CD4-positive, alpha-beta T cell (primary cell): ENCODE measurements at regions not wholly inside any gene's neighbourhood (a gene's known extent, or its start where the extent isn't known, plus 50 kb on each side); places are given as distances from the start of the nearest gene placed in this dataset.

Source experiments
- ATAC-seq: fragments of 200-7000 bp; cut with Tn5 transposase; one replicate; pipeline ENCODE4 v1.10.0; 2022; ENCODE audit warnings: mild to moderate bottlenecking; ENCODE audit not compliant: poor library complexity
- CTCF ChIA-PET: fragments of 350-600 bp; sonication (Branson Sonifier 250); formaldehyde crosslinking; loops from one replicate; lab custom pipeline; 2021; ENCODE audit warnings: antibody characterized with exemption, inconsistent platforms; lab: Charles Lee
- POLR2A ChIA-PET: fragments of 350-600 bp; sonication (Branson Sonifier 250); formaldehyde crosslinking; loops from one replicate; lab custom pipeline; 2021; ENCODE audit warnings: antibody characterized with exemption, inconsistent platforms; lab: Charles Lee
- DNase-seq, 14 experiments: peaks; one replicate each; pipeline ENCODE4 v3.0.0-alpha.2; 2013 to 2020; ENCODE audit warnings: mixed read lengths in 2 of 14
- H3K27ac ChIP-seq, 2 donors: one replicate each; pipeline versions ENCODE4 v1.5.1 to v1.7.0; 2013; ENCODE audit warnings: low read length in 2 of 2, low read depth in 1 of 2, mild to moderate bottlenecking in 1 of 2
- H3K27me3 ChIP-seq, 2 experiments: 1 replicate in 1 of 2; 2 replicates in 1 of 2; pipeline versions ENCODE4 v1.6.1 to v1.7.0; 2013; ENCODE audit warnings: low read length in 2 of 2, control low read depth in 1 of 2, mild to moderate bottlenecking in 1 of 2, moderate library complexity in 1 of 2; ENCODE audit not compliant: insufficient read depth in 2 of 2, control insufficient read depth in 1 of 2
- H3K36me3 ChIP-seq: one replicate; pipeline ENCODE4 v1.6.1; 2013; ENCODE audit warnings: low read length, control low read depth; ENCODE audit not compliant: insufficient read depth
- H3K4me1 ChIP-seq: one replicate; pipeline ENCODE4 v1.6.1; 2013; ENCODE audit warnings: low read length, control low read depth; ENCODE audit not compliant: insufficient read depth
- H3K4me3 ChIP-seq: one replicate; pipeline ENCODE4 v1.5.1; 2013; ENCODE audit warnings: mild to moderate bottlenecking, low read length, moderate library complexity
- H3K9me3 ChIP-seq, 2 experiments: 1 replicate in 1 of 2; 2 replicates in 1 of 2; pipeline versions ENCODE4 v1.6.1 to v1.7.0; 2013; ENCODE audit warnings: low read length in 2 of 2, mild to moderate bottlenecking in 2 of 2, control low read depth in 1 of 2, moderate library complexity in 1 of 2; ENCODE audit not compliant: control insufficient read depth in 1 of 2, insufficient read depth in 1 of 2
- H3K27ac Mint-ChIP-seq: one replicate; pipeline ENCODE4 v1.8.0; 2020; ENCODE audit warnings: mixed read lengths
- H3K27me3 Mint-ChIP-seq: one replicate; pipeline ENCODE4 v1.8.0; 2021; ENCODE audit warnings: mixed read lengths
- H3K36me3 Mint-ChIP-seq: one replicate; pipeline ENCODE4 v1.8.0; 2021; ENCODE audit warnings: low read depth, mixed read lengths
- H3K4me1 Mint-ChIP-seq: one replicate; pipeline ENCODE4 v1.8.0; 2021; ENCODE audit warnings: low read depth, mixed read lengths
- H3K4me3 Mint-ChIP-seq: one replicate; pipeline ENCODE4 v1.8.0; 2020; ENCODE audit warnings: mild to moderate bottlenecking, mixed read lengths
- H3K9me3 Mint-ChIP-seq: one replicate; pipeline ENCODE4 v1.8.0; 2020; ENCODE audit warnings: mixed read lengths
- CTCF ChIP-seq: fragments of 200-600 bp; IDR thresholded peaks from one replicate; pipeline ENCODE4 v1.8.0; 2022; ENCODE audit warnings: antibody characterized with exemption, mild to moderate bottlenecking
- intact Hi-C, 2 experiments: fragments of 100-400 bp; cut with DNase I in 1 of 2; cut with micrococcal nuclease in 1 of 2; formaldehyde crosslinking; loops; one replicate each; pipeline versions ENCODE4 v1.15.1 to v1.9.0; 2023 to 2025; cut with DNase I, micrococcal nuclease

GRCh38 chr11:134501406-134502152 is 89.5 kb upstream of the B3GAT1 start:
- POLR2A ChIA-PET, result no interaction called here
- intact Hi-C loops, result no loop called here
- ATAC-seq, result no peak
- H3K4me3 ChIP-seq, result no peak overlapping the region
- CTCF ChIA-PET, result no interaction called here
- no peaks in the 10 kb centered on the region for H3K36me3 ChIP-seq
- TF ChIP-seq CTCF, result no peak
- H3K4me1 ChIP-seq, result no peaks in the 10 kb centered on the region
- H3K36me3 Mint-ChIP-seq, result no peaks in the 10 kb centered on the region
- H3K27me3 Mint-ChIP-seq, result peaks cover 43% of the 10 kb centered on the region
- no peak for DNase-seq
- H3K27ac ChIP-seq, result no peak overlapping the region
- H3K9me3 ChIP-seq, result peaks cover 0 to 13% of the 10 kb centered on the region in 2 experiments
- no peak overlapping the region for H3K4me3 Mint-ChIP-seq
- H3K27ac Mint-ChIP-seq, result no peak overlapping the region
- H3K27me3 ChIP-seq, result no peaks in the 10 kb centered on the region
- no peaks in the 10 kb centered on the region for H3K4me1 Mint-ChIP-seq
- H3K9me3 Mint-ChIP-seq, result peaks cover 2% of the 10 kb centered on the region

- no peaks in the 10 kb centered on the region for H3K36me3 Mint-ChIP-seq
- Histone ChIP-seq H3K27me3 (no peaks in the 10 kb centered on the region), H3K4me1 (no peaks in the 10 kb centered on the region), H3K4me3 (no peak overlapping the region), H3K36me3 (no peaks in the 10 kb centered on the region), H3K27ac (no peak overlapping the region), H3K9me3 (peaks cover 0 to 13% of the 10 kb centered on the region in 2 experiments)
- peaks cover 6% of the 10 kb centered on the region for H3K9me3 Mint-ChIP-seq
- ATAC-seq (no peak), DNase-seq (no peak)
- no peak overlapping the region for H3K27ac Mint-ChIP-seq
- ChIA-PET POLR2A (no interaction called here), CTCF (no interaction called here)
- intact Hi-C loops, result no loop called here
- peaks cover 43% of the 10 kb centered on the region for H3K27me3 Mint-ChIP-seq
- no peaks in the 10 kb centered on the region for H3K4me1 Mint-ChIP-seq
- H3K4me3 Mint-ChIP-seq, result no peak overlapping the region
- no peak for TF ChIP-seq CTCF
Observed at GRCh38 chr11:134500621-134501020, 88.6 kb upstream of the B3GAT1 start.

- H3K9me3 ChIP-seq, result peaks cover 0 to 13% of the 10 kb centered on the region in 2 experiments
- no peak overlapping the region for H3K27ac ChIP-seq
- DNase-seq, result no peak
- H3K4me1 Mint-ChIP-seq, result no peaks in the 10 kb centered on the region
- H3K36me3 ChIP-seq, result no peaks in the 10 kb centered on the region
- H3K27me3 Mint-ChIP-seq, result peaks cover 49% of the 10 kb centered on the region
- CTCF ChIA-PET, result no interaction called here
- no peaks in the 10 kb centered on the region for H3K36me3 Mint-ChIP-seq
- TF ChIP-seq CTCF, result no peak
- no peak overlapping the region for H3K4me3 Mint-ChIP-seq
- intact Hi-C loops, result no loop called here
- no peaks in the 10 kb centered on the region for H3K4me1 ChIP-seq
- POLR2A ChIA-PET, result no interaction called here
- ATAC-seq, result no peak
- no peak overlapping the region for H3K27ac Mint-ChIP-seq
- H3K9me3 Mint-ChIP-seq, result peaks cover 8% of the 10 kb centered on the region
- H3K4me3 ChIP-seq, result no peak overlapping the region
- H3K27me3 ChIP-seq, result no peaks in the 10 kb centered on the region
Observed at GRCh38 chr11:134499990-134500389, 87.9 kb upstream of the B3GAT1 start.
